ENCODE measurements at regions not wholly inside any gene's neighbourhood (a gene's known extent, or its start where the extent isn't known, plus 50 kb on each side); places are given as distances from the start of the nearest gene placed in this dataset.
A peak's percentile ranks its signal among the peaks of the same experiment; 100 is the strongest.

- TF ChIP-seq CTCF (IDR thresholded peaks at IDR 0.05 in 2 of 3, conservative IDR thresholded peaks at IDR 0.05 in 1 of 3; ENCODE audit: borderline replicate concordance in 1 of 3, insufficient read depth in 1 of 3, low read depth in 2 of 3, low read length in 2 of 3) (peak in 2 of 3 experiments; percentile 53 to 55; a peak in 4 of 6 replicates), MAX (IDR thresholded peaks at IDR 0.05) (no peak), JUND (IDR thresholded peaks at IDR 0.05) (no peak), EZH2 (IDR thresholded peaks at IDR 0.05) (no peak), ZNF274 (IDR thresholded peaks at IDR 0.05; ENCODE audit: low read depth, low read length) (no peak), EZH2phosphoT487 (IDR thresholded peaks at IDR 0.05; ENCODE audit: borderline replicate concordance) (no peak), POLR2A (IDR thresholded peaks at IDR 0.05; ENCODE audit: borderline replicate concordance, extremely low read depth, insufficient read depth, insufficient read length) (no peak)
Observed at GRCh38 chr16:66273644-66274334, 92.7 kb upstream of the CDH5 start.
